ENCODE measurements at regions not wholly inside any gene's neighbourhood (a gene's known extent, or its start where the extent isn't known, plus 50 kb on each side); places are given as distances from the start of the nearest gene placed in this dataset.

GRCh38 chr9:7912037-7912535 lies 112.5 kb upstream of the DMAC1 start:
- Histone ChIP-seq H3K27me3 (ENCODE audit: control insufficient read depth, insufficient read depth, low read length) (no peaks in the 10 kb centered on the region), H3K36me3 (ENCODE audit: control insufficient read depth, insufficient read depth, low read length) (no peaks in the 10 kb centered on the region), H3K4me3 (ENCODE audit: low read depth, low read length) (no peak overlapping the region)
- DNase-seq (ENCODE audit: low read depth), result no peak
- TF ChIP-seq, protein P1, sequence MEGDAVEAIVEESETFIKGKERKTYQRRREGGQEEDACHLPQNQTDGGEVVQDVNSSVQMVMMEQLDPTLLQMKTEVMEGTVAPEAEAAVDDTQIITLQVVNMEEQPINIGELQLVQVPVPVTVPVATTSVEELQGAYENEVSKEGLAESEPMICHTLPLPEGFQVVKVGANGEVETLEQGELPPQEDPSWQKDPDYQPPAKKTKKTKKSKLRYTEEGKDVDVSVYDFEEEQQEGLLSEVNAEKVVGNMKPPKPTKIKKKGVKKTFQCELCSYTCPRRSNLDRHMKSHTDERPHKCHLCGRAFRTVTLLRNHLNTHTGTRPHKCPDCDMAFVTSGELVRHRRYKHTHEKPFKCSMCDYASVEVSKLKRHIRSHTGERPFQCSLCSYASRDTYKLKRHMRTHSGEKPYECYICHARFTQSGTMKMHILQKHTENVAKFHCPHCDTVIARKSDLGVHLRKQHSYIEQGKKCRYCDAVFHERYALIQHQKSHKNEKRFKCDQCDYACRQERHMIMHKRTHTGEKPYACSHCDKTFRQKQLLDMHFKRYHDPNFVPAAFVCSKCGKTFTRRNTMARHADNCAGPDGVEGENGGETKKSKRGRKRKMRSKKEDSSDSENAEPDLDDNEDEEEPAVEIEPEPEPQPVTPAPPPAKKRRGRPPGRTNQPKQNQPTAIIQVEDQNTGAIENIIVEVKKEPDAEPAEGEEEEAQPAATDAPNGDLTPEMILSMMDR (IDR thresholded peaks at IDR 0.05; ENCODE audit: insufficient read depth, low read depth, low read length), result no peak
- CTCF ChIA-PET, result no interaction called here
- POLR2A ChIA-PET, result no interaction called here

DNA sequence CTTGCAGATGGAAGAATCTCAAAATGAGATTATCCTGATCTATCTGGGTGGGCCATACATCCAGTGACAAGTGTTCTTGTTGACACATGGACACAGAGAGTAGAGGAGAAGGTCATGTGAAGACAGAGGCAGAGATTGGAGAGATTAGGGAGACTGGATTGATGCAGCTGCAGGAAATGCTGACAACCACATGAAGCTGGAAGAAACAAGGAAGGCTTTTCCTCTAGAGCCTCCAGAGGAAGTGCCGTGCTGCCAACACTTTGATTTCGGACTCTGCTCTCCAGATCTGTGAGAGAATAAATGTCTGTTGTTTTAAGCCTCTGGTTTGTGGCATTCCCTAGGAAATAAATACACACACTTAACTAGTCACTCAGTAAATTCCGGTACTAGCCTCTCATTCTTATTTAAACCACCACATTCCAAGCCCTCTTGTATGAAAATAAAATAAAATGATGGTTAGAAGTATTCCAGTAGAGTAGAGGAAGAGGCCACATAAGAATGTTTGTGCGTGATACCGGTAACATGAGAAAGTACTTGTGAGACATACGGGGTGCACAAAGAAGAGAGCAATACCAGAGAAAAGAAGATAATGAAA lies 110.9 kb upstream of the DMAC1 start:
- DNase-seq (ENCODE audit: low read depth), result no peak
- Histone ChIP-seq H3K27me3 (ENCODE audit: control insufficient read depth, insufficient read depth, low read length) (no peaks in the 10 kb centered on the region), H3K4me3 (ENCODE audit: low read depth, low read length) (no peak overlapping the region), H3K36me3 (ENCODE audit: control insufficient read depth, insufficient read depth, low read length) (no peaks in the 10 kb centered on the region)
- TF ChIP-seq, protein P1 (IDR thresholded peaks at IDR 0.05; ENCODE audit: insufficient read depth, low read depth, low read length), result no peak
- POLR2A ChIA-PET, result no interaction called here
- CTCF ChIA-PET, result no interaction called here

GRCh38 chr9:7909537-7909936 lies 110.0 kb upstream of the DMAC1 start:
- CTCF ChIA-PET, result no interaction called here
- POLR2A ChIA-PET, result no interaction called here
- DNase-seq (ENCODE audit: low read depth), result no peak
- H3K27me3 ChIP-seq (ENCODE audit: control insufficient read depth, insufficient read depth, low read length), result no peaks in the 10 kb centered on the region
- TF ChIP-seq, protein P1 (IDR thresholded peaks at IDR 0.05; ENCODE audit: insufficient read depth, low read depth, low read length), result no peak
- H3K4me3 ChIP-seq (ENCODE audit: low read depth, low read length), result no peak overlapping the region
- no peaks in the 10 kb centered on the region for H3K36me3 ChIP-seq (ENCODE audit: control insufficient read depth, insufficient read depth, low read length)

GRCh38 chr9:7907551-7908337 lies 108.2 kb upstream of the DMAC1 start:
- Histone ChIP-seq H3K4me3 (ENCODE audit: low read depth, low read length) (no peak overlapping the region), H3K27me3 (ENCODE audit: control insufficient read depth, insufficient read depth, low read length) (no peaks in the 10 kb centered on the region), H3K36me3 (ENCODE audit: control insufficient read depth, insufficient read depth, low read length) (no peaks in the 10 kb centered on the region)
- POLR2A ChIA-PET, result no interaction called here
- CTCF ChIA-PET, result no interaction called here
- DNase-seq (ENCODE audit: low read depth), result no peak
- TF ChIP-seq, protein P1 (IDR thresholded peaks at IDR 0.05; ENCODE audit: insufficient read depth, low read depth, low read length), result no peak

DNA sequence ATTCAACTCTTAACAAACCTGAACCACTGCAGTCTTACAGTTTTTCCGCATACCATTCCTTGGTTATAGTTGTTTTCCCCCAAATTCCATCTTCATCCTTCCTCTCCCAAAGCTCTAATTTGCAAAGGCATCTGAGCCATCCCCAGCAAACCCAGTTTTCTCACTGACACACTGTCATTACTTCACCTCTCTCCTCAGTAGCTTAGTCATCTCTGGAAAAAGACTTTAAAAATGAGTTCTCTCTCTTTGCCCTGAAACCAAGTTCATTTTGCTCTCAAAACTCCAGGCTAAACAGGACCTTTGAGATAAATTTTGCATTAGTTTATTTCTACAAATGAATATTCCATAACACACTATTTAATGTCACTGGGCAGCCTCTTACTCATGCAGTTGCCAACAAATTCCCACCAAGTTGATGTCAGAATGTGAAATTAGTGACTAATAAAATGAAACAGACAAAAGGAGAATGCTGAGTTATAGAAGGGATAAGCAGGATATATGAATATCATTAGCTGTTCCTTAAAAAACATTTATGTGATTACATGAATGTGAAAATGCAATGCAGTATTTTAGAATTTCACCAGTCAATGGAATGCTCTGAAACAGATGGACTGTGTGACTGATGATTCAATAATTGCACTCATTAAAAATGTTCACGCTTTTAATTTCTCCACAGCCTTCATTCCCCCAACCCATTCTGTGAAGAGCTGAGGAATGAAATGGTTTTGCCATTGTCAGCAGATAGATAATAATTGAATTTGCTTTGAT lies 107.4 kb upstream of the DMAC1 start:
- H3K27me3 ChIP-seq (ENCODE audit: control insufficient read depth, insufficient read depth, low read length), result no peaks in the 10 kb centered on the region
- CTCF ChIA-PET, result no interaction called here
- H3K36me3 ChIP-seq (ENCODE audit: control insufficient read depth, insufficient read depth, low read length), result no peaks in the 10 kb centered on the region
- TF ChIP-seq, protein P1 (IDR thresholded peaks at IDR 0.05; ENCODE audit: insufficient read depth, low read depth, low read length), result no peak
- DNase-seq (ENCODE audit: low read depth), result no peak
- H3K4me3 ChIP-seq (ENCODE audit: low read depth, low read length), result no peak overlapping the region
- POLR2A ChIA-PET, result no interaction called here

Data from BJ (cell line).